ENCODE measurements at regions not wholly inside any gene's neighbourhood (a gene's known extent, or its start where the extent isn't known, plus 50 kb on each side); places are given as distances from the start of the nearest gene placed in this dataset.

DNA sequence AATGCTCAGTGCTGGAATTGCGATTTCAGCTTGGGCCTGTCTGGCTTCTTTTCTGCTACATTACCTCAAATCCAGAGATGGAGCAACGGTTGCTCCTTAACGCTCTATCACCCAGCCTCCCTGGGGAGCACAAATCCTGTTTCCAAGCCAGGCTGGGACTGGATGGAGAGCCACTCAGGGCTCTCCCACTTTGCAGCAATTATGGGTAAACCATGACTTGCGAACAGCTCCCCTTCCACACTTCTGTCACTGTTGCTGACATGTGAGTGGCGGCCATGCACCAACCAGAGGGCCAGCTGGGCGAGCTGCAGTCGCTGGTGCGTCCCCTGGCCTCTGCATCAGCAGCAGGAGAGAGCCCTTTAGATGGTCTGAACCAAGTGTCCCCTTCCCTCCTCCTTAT, 65.1 kb upstream of the RAB4A start:
- Mint-ChIP-seq H3K27ac (ENCODE audit: unreplicated experiment) (peak overlapping the region; percentile 71), H3K36me3 (ENCODE audit: low read depth) (no peaks in the 10 kb centered on the region), H3K4me3 (no peak overlapping the region), H3K27me3 (ENCODE audit: low read depth) (no peaks in the 10 kb centered on the region), H3K9me3 (peaks cover 3% of the 10 kb centered on the region), H3K4me1 (peaks cover 32% of the 10 kb centered on the region)
- TF ChIP-seq, protein P1, sequence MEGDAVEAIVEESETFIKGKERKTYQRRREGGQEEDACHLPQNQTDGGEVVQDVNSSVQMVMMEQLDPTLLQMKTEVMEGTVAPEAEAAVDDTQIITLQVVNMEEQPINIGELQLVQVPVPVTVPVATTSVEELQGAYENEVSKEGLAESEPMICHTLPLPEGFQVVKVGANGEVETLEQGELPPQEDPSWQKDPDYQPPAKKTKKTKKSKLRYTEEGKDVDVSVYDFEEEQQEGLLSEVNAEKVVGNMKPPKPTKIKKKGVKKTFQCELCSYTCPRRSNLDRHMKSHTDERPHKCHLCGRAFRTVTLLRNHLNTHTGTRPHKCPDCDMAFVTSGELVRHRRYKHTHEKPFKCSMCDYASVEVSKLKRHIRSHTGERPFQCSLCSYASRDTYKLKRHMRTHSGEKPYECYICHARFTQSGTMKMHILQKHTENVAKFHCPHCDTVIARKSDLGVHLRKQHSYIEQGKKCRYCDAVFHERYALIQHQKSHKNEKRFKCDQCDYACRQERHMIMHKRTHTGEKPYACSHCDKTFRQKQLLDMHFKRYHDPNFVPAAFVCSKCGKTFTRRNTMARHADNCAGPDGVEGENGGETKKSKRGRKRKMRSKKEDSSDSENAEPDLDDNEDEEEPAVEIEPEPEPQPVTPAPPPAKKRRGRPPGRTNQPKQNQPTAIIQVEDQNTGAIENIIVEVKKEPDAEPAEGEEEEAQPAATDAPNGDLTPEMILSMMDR (conservative IDR thresholded peaks at IDR 0.05), result no peak
- DNase-seq (ENCODE audit: low read depth, low spot score), result no peak

DNA sequence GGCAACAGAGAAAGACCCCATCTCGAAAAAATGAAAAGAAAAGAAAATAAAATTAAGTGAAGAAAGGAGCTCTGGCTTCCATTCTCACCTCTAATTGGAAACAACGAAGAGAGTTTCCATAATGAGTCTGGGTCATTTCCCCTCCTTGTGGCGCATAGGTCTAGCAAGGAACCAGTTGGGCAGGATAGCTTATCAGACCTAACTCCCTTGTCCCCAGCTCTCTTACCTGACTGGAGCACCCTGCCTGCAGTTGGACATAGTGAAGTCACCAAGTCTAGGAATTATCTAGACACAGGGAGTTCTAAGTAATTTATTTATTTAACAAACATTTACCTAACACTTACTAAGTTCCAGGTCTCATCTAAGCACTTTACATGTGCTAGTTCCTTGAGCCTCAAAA, 63.0 kb upstream of the RAB4A start:
- DNase-seq (ENCODE audit: low read depth, low spot score), result no peak
- Mint-ChIP-seq H3K4me1 (peaks cover 26% of the 10 kb centered on the region), H3K9me3 (peaks cover 3% of the 10 kb centered on the region), H3K36me3 (ENCODE audit: low read depth) (no peaks in the 10 kb centered on the region), H3K4me3 (no peak overlapping the region), H3K27ac (ENCODE audit: unreplicated experiment) (no peak overlapping the region), H3K27me3 (ENCODE audit: low read depth) (no peaks in the 10 kb centered on the region)
- TF ChIP-seq, protein P1 (conservative IDR thresholded peaks at IDR 0.05), result no peak

GRCh38 chr1:229208481-229208880, 62.4 kb upstream of the RAB4A start:
- H3K9me3 Mint-ChIP-seq, result peaks cover 3% of the 10 kb centered on the region

GRCh38 chr1:229209386-229209785, 61.5 kb upstream of the RAB4A start:
- Mint-ChIP-seq H3K4me1 (peaks cover 13% of the 10 kb centered on the region), H3K27me3 (ENCODE audit: low read depth) (no peaks in the 10 kb centered on the region), H3K27ac (ENCODE audit: unreplicated experiment) (no peak overlapping the region), H3K36me3 (ENCODE audit: low read depth) (no peaks in the 10 kb centered on the region), H3K4me3 (no peak overlapping the region), H3K9me3 (peaks cover 3% of the 10 kb centered on the region)
- DNase-seq (ENCODE audit: low read depth, low spot score), result no peak
- TF ChIP-seq, protein P1 (conservative IDR thresholded peaks at IDR 0.05), result no peak

More at GRCh38 chr1:229208481-229208880, 62.4 kb upstream of the RAB4A start:
- Mint-ChIP-seq H3K4me3 (no peak overlapping the region), H3K4me1 (peaks cover 20% of the 10 kb centered on the region), H3K27me3 (ENCODE audit: low read depth) (no peaks in the 10 kb centered on the region), H3K36me3 (ENCODE audit: low read depth) (no peaks in the 10 kb centered on the region), H3K27ac (ENCODE audit: unreplicated experiment) (no peak overlapping the region)
- TF ChIP-seq, protein P1 (conservative IDR thresholded peaks at IDR 0.05), result no peak
- no peak for DNase-seq (ENCODE audit: low read depth, low spot score)

GRCh38 chr1:229209816-229210215, 61.1 kb upstream of the RAB4A start:
- peaks cover 10% of the 10 kb centered on the region for H3K4me1 Mint-ChIP-seq
- H3K27me3 Mint-ChIP-seq (ENCODE audit: low read depth), result no peaks in the 10 kb centered on the region
- H3K4me3 Mint-ChIP-seq, result no peak overlapping the region
- no peaks in the 10 kb centered on the region for H3K36me3 Mint-ChIP-seq (ENCODE audit: low read depth)
- no peak overlapping the region for H3K27ac Mint-ChIP-seq (ENCODE audit: unreplicated experiment)
- TF ChIP-seq, protein P1 (conservative IDR thresholded peaks at IDR 0.05), result no peak
- no peak for DNase-seq (ENCODE audit: low read depth, low spot score)
- H3K9me3 Mint-ChIP-seq, result peaks cover 3% of the 10 kb centered on the region

GRCh38 chr1:229210844-229211243, 60.1 kb upstream of the RAB4A start:
- TF ChIP-seq, protein P1 (conservative IDR thresholded peaks at IDR 0.05), result no peak
- no peaks in the 10 kb centered on the region for H3K36me3 Mint-ChIP-seq (ENCODE audit: low read depth)
- H3K4me1 Mint-ChIP-seq, result no peaks in the 10 kb centered on the region
- DNase-seq (ENCODE audit: low read depth, low spot score), result no peak
- H3K4me3 Mint-ChIP-seq, result no peak overlapping the region
- no peak overlapping the region for H3K27ac Mint-ChIP-seq (ENCODE audit: unreplicated experiment)
- H3K27me3 Mint-ChIP-seq (ENCODE audit: low read depth), result no peaks in the 10 kb centered on the region
- peaks cover 3% of the 10 kb centered on the region for H3K9me3 Mint-ChIP-seq

Measured in neural crest cell (in vitro differentiated cells).